ENCODE measurements at regions not wholly inside any gene's neighbourhood (a gene's known extent, or its start where the extent isn't known, plus 50 kb on each side); places are given as distances from the start of the nearest gene placed in this dataset.

GRCh38 chr12:41122894-41123293 is 65.2 kb upstream of the PDZRN4 start:
- WGBS (ENCODE audit: insufficient coverage): 91% methylated on average over 3 of the region's 3 CpGs
- H3K27me3 Mint-ChIP-seq: no peaks in the 10 kb centered on the region
- Histone ChIP-seq H3K4me2 (replicated peaks; ENCODE audit: low read depth, low read length, poor library complexity, severe bottlenecking) (no peak overlapping the region), H2AFZ (ENCODE audit: insufficient read depth, low read depth, low read length, poor library complexity, severe bottlenecking) (no peak overlapping the region), H3K9ac (ENCODE audit: low read length) (no peak overlapping the region), H3K9me3 (ENCODE audit: control extremely low read depth in 1 of 3, control insufficient read depth in 2 of 3, insufficient read depth in 1 of 3, low read length in 2 of 3) (no peaks in the 10 kb centered on the region), H4K20me1 (ENCODE audit: control insufficient read depth, insufficient read depth, low read length, poor library complexity, severe bottlenecking) (no peaks in the 10 kb centered on the region), H3K36me3 (replicated peaks in 1 of 2; ENCODE audit: control extremely low read depth in 1 of 2, control insufficient read depth in 1 of 2, extremely low read depth in 1 of 2, insufficient read depth in 2 of 2, low read length in 1 of 2) (no peaks in the 10 kb centered on the region), H3K4me1 (ENCODE audit: control insufficient read depth in 2 of 2, insufficient read depth in 2 of 2, low read length in 2 of 2) (no peaks in the 10 kb centered on the region), H3K4me3 (ENCODE audit: control extremely low read depth in 1 of 5, extremely low read depth in 1 of 5, insufficient read depth in 1 of 5, low read depth in 2 of 5, low read length in 4 of 5) (no peak overlapping the region), H3K79me2 (ENCODE audit: control insufficient read depth, insufficient read depth, low read length) (no peaks in the 10 kb centered on the region), H3K27ac (ENCODE audit: low read length in 2 of 2) (no peak overlapping the region), H3K27me3 (replicated peaks in 1 of 4; ENCODE audit: control extremely low read depth in 1 of 4, control insufficient read depth in 3 of 4, insufficient read depth in 4 of 4, low read length in 3 of 4) (no peaks in the 10 kb centered on the region)
- ChIA-PET POLR2A (no interaction called here), CTCF (no interaction called here)
- no peak for TF ChIP-seq CTCF (IDR thresholded peaks at IDR 0.05)
- no peak for TF ChIP-seq EZH2 (IDR thresholded peaks at IDR 0.05; ENCODE audit: borderline replicate concordance, insufficient read depth, low read depth, low read length, poor library complexity, severe bottlenecking)
- H3K4me3 Mint-ChIP-seq: no peak overlapping the region
- no peaks in the 10 kb centered on the region for H3K4me1 Mint-ChIP-seq
- H3K9me3 Mint-ChIP-seq (ENCODE audit: insufficient read depth): peaks cover 1% of the 10 kb centered on the region
- intact Hi-C loops (cut with micrococcal nuclease): no loop called here
- DNase-seq (no peak), ATAC-seq (ENCODE audit: low read depth) (no peak)
- no peak overlapping the region for H3K27ac Mint-ChIP-seq

GRCh38 chr12:41123871-41124270 is 64.2 kb upstream of the PDZRN4 start:
- no peak overlapping the region for H3K4me2 ChIP-seq (replicated peaks; ENCODE audit: low read depth, low read length, poor library complexity, severe bottlenecking)

More at GRCh38 chr12:41123871-41124270, 64.2 kb upstream of the PDZRN4 start:
- TF ChIP-seq CTCF (IDR thresholded peaks at IDR 0.05) (no peak), EZH2 (IDR thresholded peaks at IDR 0.05; ENCODE audit: borderline replicate concordance, insufficient read depth, low read depth, low read length, poor library complexity, severe bottlenecking) (no peak)
- no peak overlapping the region for H2AFZ ChIP-seq (ENCODE audit: insufficient read depth, low read depth, low read length, poor library complexity, severe bottlenecking)
- intact Hi-C loops (cut with micrococcal nuclease): no loop called here
- Mint-ChIP-seq H3K4me1 (no peaks in the 10 kb centered on the region), H3K27me3 (no peaks in the 10 kb centered on the region), H3K9me3 (ENCODE audit: insufficient read depth) (peaks cover 1% of the 10 kb centered on the region), H3K27ac (no peak overlapping the region), H3K4me3 (no peak overlapping the region)
- DNase-seq: no peak
- H3K27me3 ChIP-seq (replicated peaks in 1 of 4; ENCODE audit: control extremely low read depth in 1 of 4, control insufficient read depth in 3 of 4, insufficient read depth in 4 of 4, low read length in 3 of 4): no peaks in the 10 kb centered on the region
- no peaks in the 10 kb centered on the region for H3K4me1 ChIP-seq (ENCODE audit: control insufficient read depth in 2 of 2, insufficient read depth in 2 of 2, low read length in 2 of 2)
- 90% methylated on average over 1 of the region's 1 CpG for WGBS (ENCODE audit: insufficient coverage)
- H3K36me3 ChIP-seq (replicated peaks in 1 of 2; ENCODE audit: control extremely low read depth in 1 of 2, control insufficient read depth in 1 of 2, extremely low read depth in 1 of 2, insufficient read depth in 2 of 2, low read length in 1 of 2): no peaks in the 10 kb centered on the region
- ChIA-PET POLR2A (no interaction called here), CTCF (interaction anchor here (0.5 kb wide), 1 partner anchor 1418 kb away, joined by 3 read pairs; no protein-coding TSS in a partner anchor)
- H3K9me3 ChIP-seq (ENCODE audit: control extremely low read depth in 1 of 3, control insufficient read depth in 2 of 3, insufficient read depth in 1 of 3, low read length in 2 of 3): no peaks in the 10 kb centered on the region
- H3K4me3 ChIP-seq (ENCODE audit: control extremely low read depth in 1 of 5, extremely low read depth in 1 of 5, insufficient read depth in 1 of 5, low read depth in 2 of 5, low read length in 4 of 5): no peak overlapping the region
- no peaks in the 10 kb centered on the region for H3K79me2 ChIP-seq (ENCODE audit: control insufficient read depth, insufficient read depth, low read length)
- H4K20me1 ChIP-seq (ENCODE audit: control insufficient read depth, insufficient read depth, low read length, poor library complexity, severe bottlenecking): no peaks in the 10 kb centered on the region
- H3K27ac ChIP-seq (ENCODE audit: low read length in 2 of 2): no peak overlapping the region
- no peak for ATAC-seq (ENCODE audit: low read depth)
- H3K9ac ChIP-seq (ENCODE audit: low read length): no peak overlapping the region
